Activated CD4-positive, alpha-beta T cell treated with anti-CD3 and anti-CD28 coated beads for 24 hours (primary cell): ENCODE measurements at regions not wholly inside any gene's neighbourhood (a gene's known extent, or its start where the extent isn't known, plus 50 kb on each side); places are given as distances from the start of the nearest gene placed in this dataset.
"Not testable (repeated sequence)": the region's sequence is repeated elsewhere in the genome, so short reads cannot be mapped to it uniquely, and the experiment has no call there.

Experiments
- DNase-seq, 2 donors: peaks; one replicate each; pipeline ENCODE4 v3.0.0-alpha.2; 2020; ENCODE audit warnings: low read depth in 2 of 2

- no peak for DNase-seq
These were observed 57.3 kb upstream of the PRSS12 start for GRCh38 chr4:118410138-118410537.

GRCh38 chr4:118417325-118417724 lies 64.5 kb upstream of the PRSS12 start:
- DNase-seq = no peak

- DNase-seq = not testable (repeated sequence)
These were observed 65.0 kb upstream of the PRSS12 start for GRCh38 chr4:118417800-118418199.

GRCh38 chr4:118418396-118418795 lies 65.6 kb upstream of the PRSS12 start:
- DNase-seq = not testable (repeated sequence)

GRCh38 chr4:118419626-118420025 lies 66.8 kb upstream of the PRSS12 start:
- not testable (repeated sequence) for DNase-seq

- peak; percentile 3 to 40 for DNase-seq
These were observed 71.3 kb upstream of the PRSS12 start for GRCh38 chr4:118424062-118424461.

- not testable (repeated sequence) for DNase-seq
These were observed 76.1 kb upstream of the PRSS12 start for GRCh38 chr4:118428881-118429280.

- not testable (repeated sequence) for DNase-seq
These were observed 79.6 kb upstream of the PRSS12 start for GRCh38 chr4:118432359-118432758.

GRCh38 chr4:118433612-118434375 lies 81.0 kb upstream of the PRSS12 start:
- not testable (repeated sequence) for DNase-seq

GRCh38 chr4:118435415-118435814 lies 82.6 kb upstream of the PRSS12 start:
- DNase-seq = not testable (repeated sequence)

GRCh38 chr4:118442115-118442837 lies 89.5 kb upstream of the PRSS12 start:
- DNase-seq = not testable (repeated sequence)

- DNase-seq = not testable (repeated sequence)
These were observed 94.6 kb upstream of the PRSS12 start for GRCh38 chr4:118447397-118447796.

GRCh38 chr4:118454857-118455256 lies 102.1 kb upstream of the PRSS12 start:
- not testable (repeated sequence) for DNase-seq

- not testable (repeated sequence) for DNase-seq
These were observed 108.6 kb upstream of the PRSS12 start for GRCh38 chr4:118461435-118461834.

- DNase-seq = not testable (repeated sequence)
These were observed 113.0 kb upstream of the PRSS12 start for GRCh38 chr4:118465831-118466230.

GRCh38 chr4:118474001-118474626 lies 121.3 kb upstream of the PRSS12 start:
- DNase-seq = not testable (repeated sequence)

- DNase-seq = not testable (repeated sequence)
These were observed 122.0 kb upstream of the PRSS12 start for GRCh38 chr4:118474771-118475170.

- DNase-seq = not testable (repeated sequence)
These were observed 123.1 kb upstream of the PRSS12 start for GRCh38 chr4:118475901-118476300.

GRCh38 chr4:118477826-118478225 lies 125.0 kb upstream of the PRSS12 start:
- not testable (repeated sequence) for DNase-seq

GRCh38 chr4:118485801-118486314 lies 133.1 kb upstream of the PRSS12 start:
- not testable (repeated sequence) for DNase-seq

GRCh38 chr4:118492963-118493362 lies 140.2 kb upstream of the PRSS12 start:
- DNase-seq = not testable (repeated sequence)

- not testable (repeated sequence) for DNase-seq
These were observed 141.6 kb upstream of the PRSS12 start for GRCh38 chr4:118494437-118494836.
